Stomach (tissue), 4 donors: ENCODE measurements at regions not wholly inside any gene's neighbourhood (a gene's known extent, or its start where the extent isn't known, plus 50 kb on each side); places are given as distances from the start of the nearest gene placed in this dataset.

ENCODE experiments used
- POLR2A ChIP-seq, 4 donors: fragments of 450-650 bp; IDR thresholded peaks; one replicate each; pipeline ENCODE4 v1.6.1; 2016; ENCODE audit warnings: antibody characterized with exemption in 4 of 4, control low read depth in 2 of 4, mild to moderate bottlenecking in 1 of 4, moderate library complexity in 1 of 4
- POLR2AphosphoS5 ChIP-seq, 3 donors: sonication (generic); formaldehyde crosslinking; IDR thresholded peaks; one replicate each; pipeline ENCODE4 v1.6.1; 2016; ENCODE audit warnings: antibody characterized with exemption in 3 of 3
- TF ChIP-seq, protein P1 (sequence below), 7 experiments: fragments of 450-650 bp in 4 of 7; fragments of 200-600 bp in 3 of 7; sonication (generic) in 3 of 7; IDR thresholded peaks; one replicate each; pipeline ENCODE4 v1.5.1; 2016 to 2019; ENCODE audit warnings: antibody characterized with exemption in 7 of 7, control low read depth in 2 of 7, mild to moderate bottlenecking in 1 of 7

DNA sequence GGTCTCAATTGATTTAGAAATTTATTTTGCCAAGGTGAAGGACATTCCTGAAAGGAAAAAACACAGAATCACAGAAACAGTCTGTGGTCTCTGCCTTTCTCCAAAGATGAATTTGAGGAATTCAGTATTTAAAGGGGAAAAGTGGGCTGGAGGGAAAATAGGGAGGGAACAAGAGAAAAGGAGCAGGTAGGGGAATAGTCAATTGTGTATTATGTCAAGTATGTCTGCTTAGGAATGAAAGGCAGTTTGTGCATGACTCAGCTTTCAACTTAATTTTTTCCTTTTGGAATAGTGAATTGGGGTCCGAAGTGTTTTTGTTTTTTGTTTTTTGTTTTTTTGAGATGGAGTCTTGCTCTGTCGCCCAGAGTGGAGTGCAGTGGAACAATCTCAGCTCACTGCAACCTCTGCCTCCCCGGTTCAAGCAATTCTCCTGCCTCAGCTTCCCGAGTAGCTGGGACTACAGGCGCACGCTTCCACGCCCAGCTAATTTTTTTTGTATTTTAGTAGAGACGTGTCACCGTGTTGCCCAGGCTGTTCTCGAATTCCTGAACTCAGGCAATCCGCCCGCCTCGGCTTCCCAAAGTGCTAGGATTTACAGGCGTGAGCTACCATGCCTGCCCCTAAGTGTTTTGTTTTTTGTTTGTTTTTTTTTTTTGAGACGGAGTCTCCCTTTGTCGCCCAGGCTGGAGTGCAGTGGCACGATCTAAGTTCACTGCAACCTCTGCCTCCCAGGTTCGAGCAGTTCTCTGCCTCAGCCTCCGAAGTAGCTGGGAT, 74.1 kb upstream of the MAP4 start:
- no peak for TF ChIP-seq POLR2AphosphoS5 (IDR thresholded peaks at IDR 0.05)
- TF ChIP-seq, protein P1, sequence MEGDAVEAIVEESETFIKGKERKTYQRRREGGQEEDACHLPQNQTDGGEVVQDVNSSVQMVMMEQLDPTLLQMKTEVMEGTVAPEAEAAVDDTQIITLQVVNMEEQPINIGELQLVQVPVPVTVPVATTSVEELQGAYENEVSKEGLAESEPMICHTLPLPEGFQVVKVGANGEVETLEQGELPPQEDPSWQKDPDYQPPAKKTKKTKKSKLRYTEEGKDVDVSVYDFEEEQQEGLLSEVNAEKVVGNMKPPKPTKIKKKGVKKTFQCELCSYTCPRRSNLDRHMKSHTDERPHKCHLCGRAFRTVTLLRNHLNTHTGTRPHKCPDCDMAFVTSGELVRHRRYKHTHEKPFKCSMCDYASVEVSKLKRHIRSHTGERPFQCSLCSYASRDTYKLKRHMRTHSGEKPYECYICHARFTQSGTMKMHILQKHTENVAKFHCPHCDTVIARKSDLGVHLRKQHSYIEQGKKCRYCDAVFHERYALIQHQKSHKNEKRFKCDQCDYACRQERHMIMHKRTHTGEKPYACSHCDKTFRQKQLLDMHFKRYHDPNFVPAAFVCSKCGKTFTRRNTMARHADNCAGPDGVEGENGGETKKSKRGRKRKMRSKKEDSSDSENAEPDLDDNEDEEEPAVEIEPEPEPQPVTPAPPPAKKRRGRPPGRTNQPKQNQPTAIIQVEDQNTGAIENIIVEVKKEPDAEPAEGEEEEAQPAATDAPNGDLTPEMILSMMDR (IDR thresholded peaks at IDR 0.05): no peak
- TF ChIP-seq POLR2A (IDR thresholded peaks at IDR 0.05): no peak
